BJ (cell line): ENCODE measurements at regions not wholly inside any gene's neighbourhood (a gene's known extent, or its start where the extent isn't known, plus 50 kb on each side); places are given as distances from the start of the nearest gene placed in this dataset.
"Not testable (repeated sequence)": the region's sequence is repeated elsewhere in the genome, so short reads cannot be mapped to it uniquely, and the experiment has no call there.

Experiments used
- CTCF ChIA-PET: fragments of 350-600 bp; formaldehyde crosslinking; extraction: SDS; loops from one replicate; lab custom pipeline; 2021; ENCODE audit warnings: antibody characterized with exemption, inconsistent platforms; lab: Yijun Ruan, JAX
- POLR2A ChIA-PET: fragments of 300-600 bp; sonication (Branson Sonifier 250); formaldehyde crosslinking; extraction: SDS; loops from one replicate; lab custom pipeline; 2021; ENCODE audit warnings: antibody characterized with exemption; lab: Charles Lee
- DNase-seq: peaks from one replicate; pipeline ENCODE4 v3.0.0-alpha.2; 2011; ENCODE audit warnings: low read depth
- H3K27me3 ChIP-seq: 2 replicates; pipeline ENCODE4 v1.6.0; 2011; ENCODE audit warnings: low read length; ENCODE audit not compliant: control insufficient read depth, insufficient read depth
- H3K36me3 ChIP-seq: 2 replicates; pipeline ENCODE4 v1.5.1; 2011; ENCODE audit warnings: low read length; ENCODE audit not compliant: control insufficient read depth, insufficient read depth
- H3K4me3 ChIP-seq: 2 replicates; pipeline ENCODE4 v1.5.1; 2011; ENCODE audit warnings: low read depth, mild to moderate bottlenecking, control low read depth, low read length
- TF ChIP-seq, protein P1 (sequence below): IDR thresholded peaks from 2 replicates; pipeline ENCODE4 v1.5.1; 2011; ENCODE audit warnings: low read depth, mild to moderate bottlenecking, control low read depth, inconsistent platforms, low read length, moderate library complexity; ENCODE audit not compliant: insufficient read depth

DNA sequence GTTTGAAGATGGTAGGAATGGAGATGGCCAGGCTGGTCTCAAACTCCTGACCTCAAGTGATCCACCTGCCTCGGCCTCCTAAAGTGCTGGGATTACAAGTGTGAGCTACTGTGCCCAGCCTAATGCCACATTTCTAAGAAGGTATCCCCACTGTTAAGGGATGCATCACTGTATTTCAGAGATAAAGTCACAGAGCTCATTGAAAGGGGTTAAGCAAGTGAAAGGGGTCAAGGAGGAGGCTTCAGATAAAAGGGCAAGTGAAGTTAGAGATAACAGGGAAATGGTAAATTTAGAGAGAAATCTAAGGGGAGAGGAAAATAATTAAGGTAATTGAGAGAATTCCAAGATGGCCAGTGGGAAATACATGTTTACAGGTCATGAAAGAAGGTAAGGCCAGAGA, 93.0 kb upstream of the SP4 start:
- no peak for DNase-seq
- ChIA-PET CTCF (no interaction called here), POLR2A (no interaction called here)
- Histone ChIP-seq H3K27me3 (no peaks in the 10 kb centered on the region), H3K36me3 (no peaks in the 10 kb centered on the region), H3K4me3 (no peak overlapping the region)
- TF ChIP-seq, protein P1, sequence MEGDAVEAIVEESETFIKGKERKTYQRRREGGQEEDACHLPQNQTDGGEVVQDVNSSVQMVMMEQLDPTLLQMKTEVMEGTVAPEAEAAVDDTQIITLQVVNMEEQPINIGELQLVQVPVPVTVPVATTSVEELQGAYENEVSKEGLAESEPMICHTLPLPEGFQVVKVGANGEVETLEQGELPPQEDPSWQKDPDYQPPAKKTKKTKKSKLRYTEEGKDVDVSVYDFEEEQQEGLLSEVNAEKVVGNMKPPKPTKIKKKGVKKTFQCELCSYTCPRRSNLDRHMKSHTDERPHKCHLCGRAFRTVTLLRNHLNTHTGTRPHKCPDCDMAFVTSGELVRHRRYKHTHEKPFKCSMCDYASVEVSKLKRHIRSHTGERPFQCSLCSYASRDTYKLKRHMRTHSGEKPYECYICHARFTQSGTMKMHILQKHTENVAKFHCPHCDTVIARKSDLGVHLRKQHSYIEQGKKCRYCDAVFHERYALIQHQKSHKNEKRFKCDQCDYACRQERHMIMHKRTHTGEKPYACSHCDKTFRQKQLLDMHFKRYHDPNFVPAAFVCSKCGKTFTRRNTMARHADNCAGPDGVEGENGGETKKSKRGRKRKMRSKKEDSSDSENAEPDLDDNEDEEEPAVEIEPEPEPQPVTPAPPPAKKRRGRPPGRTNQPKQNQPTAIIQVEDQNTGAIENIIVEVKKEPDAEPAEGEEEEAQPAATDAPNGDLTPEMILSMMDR = no peak

DNA sequence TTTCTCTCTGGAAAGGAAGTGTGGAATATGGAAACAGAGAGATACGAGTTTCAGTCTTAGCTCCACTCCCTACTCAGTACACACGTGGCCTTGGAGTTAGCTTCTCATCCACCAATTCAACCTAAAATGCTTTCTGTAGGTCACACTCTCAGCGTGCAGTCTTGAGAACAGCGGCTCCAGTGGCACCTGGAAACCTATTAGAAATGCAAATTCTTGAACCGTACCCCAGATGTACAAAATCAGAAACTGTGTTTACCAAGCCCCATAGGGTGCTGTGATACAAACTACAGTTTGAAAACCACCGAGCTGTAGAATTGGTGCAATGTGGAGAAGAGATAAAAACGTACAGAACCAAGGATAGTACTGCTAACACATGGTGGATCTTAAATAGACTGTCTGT, 91.1 kb upstream of the SP4 start:
- TF ChIP-seq, protein P1 = no peak
- ChIA-PET CTCF (no interaction called here), POLR2A (no interaction called here)

DNA sequence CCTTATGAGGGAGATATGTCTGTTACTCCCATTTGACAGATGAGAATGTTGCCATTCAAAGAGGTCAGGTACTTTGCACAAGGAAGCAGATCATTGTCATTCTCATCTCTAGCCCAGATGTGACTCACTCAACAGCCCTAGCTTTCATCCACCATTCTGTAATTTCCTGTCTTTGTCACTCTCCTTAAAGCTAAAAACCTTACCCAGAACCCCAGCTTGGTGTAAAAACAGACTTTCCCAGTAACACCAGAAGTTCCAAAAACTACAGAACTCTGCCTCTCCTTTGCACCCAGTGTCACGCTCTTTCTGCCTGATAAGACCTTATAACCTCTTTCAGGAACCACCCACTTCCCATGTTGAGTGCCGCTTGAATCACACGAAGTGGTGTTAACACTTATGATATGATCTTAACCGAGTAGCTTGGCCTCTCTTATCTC, 89.1 kb upstream of the SP4 start:
- ChIA-PET CTCF (no interaction called here), POLR2A (no interaction called here)
- no peak for DNase-seq
- H3K36me3 ChIP-seq = no peaks in the 10 kb centered on the region
- TF ChIP-seq, protein P1 = no peak
- no peaks in the 10 kb centered on the region for H3K27me3 ChIP-seq
- H3K4me3 ChIP-seq = no peak overlapping the region

More for the DNA sequence above, 91.1 kb upstream of the SP4 start:
- no peak for DNase-seq
- H3K36me3 ChIP-seq = no peaks in the 10 kb centered on the region
- H3K27me3 ChIP-seq = no peaks in the 10 kb centered on the region
- no peak overlapping the region for H3K4me3 ChIP-seq

DNA sequence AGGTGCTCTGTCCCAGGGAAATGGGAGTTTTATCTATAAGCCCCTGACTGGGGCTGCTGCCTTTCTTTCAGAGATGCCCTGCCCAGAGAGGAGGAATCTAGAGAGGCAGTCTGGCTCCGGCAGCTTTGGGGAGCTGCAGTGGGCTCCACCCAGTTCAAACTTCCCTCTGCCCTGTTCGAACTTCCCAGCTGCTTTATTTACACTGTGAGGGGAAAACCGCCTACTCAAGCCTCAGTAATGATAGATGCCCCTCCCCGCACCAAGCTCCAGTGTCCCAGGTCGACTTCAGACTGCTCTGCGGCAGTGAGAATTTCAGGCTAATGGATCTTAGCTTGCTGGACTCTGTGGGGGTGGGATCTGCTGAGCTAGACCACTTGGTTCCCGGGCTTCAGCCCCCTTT, 83.0 kb upstream of the SP4 start:
- H3K4me3 ChIP-seq, DNase-seq, H3K36me3 ChIP-seq, CTCF ChIA-PET, POLR2A ChIA-PET, H3K27me3 ChIP-seq: not testable (repeated sequence)

DNA sequence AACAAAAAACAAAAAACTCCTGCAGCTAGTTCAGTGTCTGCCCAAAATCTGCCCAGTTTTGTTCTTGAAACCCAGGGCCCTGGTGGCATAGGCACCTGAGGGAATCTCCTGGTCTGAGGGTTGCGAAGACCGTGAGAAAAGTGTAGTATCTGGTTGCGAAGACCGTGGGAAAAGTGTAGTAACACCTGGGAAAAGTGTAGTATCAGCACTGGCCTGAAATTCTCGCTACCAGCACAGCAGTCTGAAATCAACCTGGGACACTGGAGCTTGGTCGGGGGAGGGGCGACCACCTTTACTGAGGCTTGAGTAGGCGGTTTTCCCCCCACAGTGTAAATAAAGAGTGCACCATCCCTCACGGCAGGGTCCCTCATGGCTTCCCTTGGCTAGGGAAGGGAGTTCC, 82.5 kb upstream of the SP4 start:
- TF ChIP-seq, protein P1 = no peak
- POLR2A ChIA-PET = no interaction called here
- Histone ChIP-seq H3K36me3 (no peaks in the 10 kb centered on the region), H3K4me3 (no peak overlapping the region), H3K27me3 (no peaks in the 10 kb centered on the region)
- DNase-seq = no peak
- CTCF ChIA-PET = no interaction called here

DNA sequence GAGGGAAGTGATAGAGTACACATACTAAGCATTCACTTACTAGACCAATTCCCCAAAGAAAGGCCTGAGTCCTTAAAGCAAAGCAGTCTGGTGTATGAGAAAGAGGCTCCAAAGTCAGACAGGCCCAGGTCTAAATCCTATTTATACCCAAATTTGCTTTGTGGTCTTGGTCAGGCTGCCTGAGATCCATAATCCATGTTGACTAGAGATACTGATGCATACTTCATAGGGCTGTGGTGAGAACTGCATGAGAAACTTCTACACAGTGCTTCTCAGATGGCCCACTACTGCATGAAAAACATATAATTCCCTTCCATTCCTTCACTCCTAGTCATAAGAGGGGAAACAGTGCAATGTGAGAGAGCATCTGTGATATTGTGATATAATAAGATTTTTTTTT, 81.6 kb upstream of the SP4 start:
- no peaks in the 10 kb centered on the region for H3K36me3 ChIP-seq
- CTCF ChIA-PET = interaction anchor here (1.3 kb wide), 1 partner anchor 28 kb away, joined by 4 read pairs; no protein-coding TSS in a partner anchor
- DNase-seq = no peak
- H3K27me3 ChIP-seq = no peaks in the 10 kb centered on the region
- TF ChIP-seq, protein P1 = no peak
- H3K4me3 ChIP-seq = no peak overlapping the region
- POLR2A ChIA-PET = no interaction called here
